HepG2 (cell line): ENCODE measurements at regions not wholly inside any gene's neighbourhood (a gene's known extent, or its start where the extent isn't known, plus 50 kb on each side); places are given as distances from the start of the nearest gene placed in this dataset.

Experiments used
- ATAC-seq: fragments of 200-7000 bp; cut with Tn5 transposase; 3 replicates; pipeline ENCODE4 v1.9.1; 2020; ENCODE audit warnings: mild to moderate bottlenecking, moderate library complexity
- BruUV-seq: library from RNA; stranded (reverse); fragments of 400-500 nt; replicated peaks from 2 replicates; lab custom pipeline; 2021; lab: Mats Ljungman, UMichigan
- CTCF ChIA-PET: fragments of 300-600 bp; formaldehyde crosslinking; extraction: SDS; loops from one replicate; lab custom pipeline; 2021; ENCODE audit warnings: low total read pairs, inconsistent platforms, low intra/inter-chr PET ratio; lab: Yijun Ruan, JAX
- POLR2A ChIA-PET: fragments of 350-600 bp; sonication (Branson Sonifier 250); formaldehyde crosslinking; loops from one replicate; lab custom pipeline; 2020; ENCODE audit warnings: antibody characterized with exemption, inconsistent platforms; lab: Yijun Ruan, JAX
- DNase-seq: peaks from one replicate; pipeline ENCODE4 v3.0.0-alpha.2; 2015; ENCODE audit warnings: low spot score
- FAIRE-seq: peaks from 3 replicates; lab custom pipeline; 2011; peaks lifted over from hg19 to GRCh38; lab: Jason Lieb, UNC
- H2AFZ ChIP-seq: one replicate; pipeline ENCODE4 v1.6.1; 2011; ENCODE audit warnings: low read length, inconsistent platforms
- H3K27ac ChIP-seq: fragments of 300-600 bp; 3 replicates; pipeline ENCODE4 v1.8.0; 2011; ENCODE audit warnings: mixed run types, mild to moderate bottlenecking, mixed read lengths, low read length, inconsistent platforms; ENCODE audit not compliant: insufficient read depth; ENCODE audit errors: extremely low read length
- H3K27me3 ChIP-seq, 2 experiments: fragments of 200-600 bp in 1 of 2; 2 replicates in 1 of 2; 3 replicates in 1 of 2; pipeline versions ENCODE4 v1.6.0 to v1.8.0; 2011; ENCODE audit warnings: low read length in 2 of 2, mild to moderate bottlenecking in 2 of 2, moderate library complexity in 2 of 2, inconsistent platforms in 1 of 2; ENCODE audit not compliant: insufficient read depth in 2 of 2, control insufficient read depth in 1 of 2
- H3K36me3 ChIP-seq, 2 experiments: fragments of 200-600 bp in 1 of 2; replicated peaks in 1 of 2; 2 replicates in 1 of 2; 3 replicates in 1 of 2; pipeline versions ENCODE4 v1.5.1 to v1.8.0; 2011; ENCODE audit warnings: low read length in 2 of 2, inconsistent platforms in 1 of 2; ENCODE audit not compliant: insufficient read depth in 2 of 2, control insufficient read depth in 1 of 2
- H3K4me1 ChIP-seq: 2 replicates; pipeline ENCODE4 v1.5.1; 2012; ENCODE audit warnings: low read length, inconsistent platforms; ENCODE audit not compliant: insufficient read depth
- H3K4me2 ChIP-seq: 2 replicates; pipeline ENCODE4 v1.6.0; 2011; ENCODE audit warnings: low read depth, low read length, inconsistent platforms
- H3K4me3 ChIP-seq, 3 experiments: fragments of 200-600 bp in 1 of 3; sonication (generic), shearing (Covaris generic) in 1 of 3; replicated peaks in 1 of 3; 2 replicates each; pipeline ENCODE4 v1.5.1; 2011 to 2016; ENCODE audit warnings: low read length in 3 of 3, inconsistent platforms in 2 of 3, low read depth in 2 of 3, mild to moderate bottlenecking in 2 of 3, control low read depth in 1 of 3, mixed read lengths in 1 of 3; ENCODE audit not compliant: insufficient read depth in 1 of 3
- H3K79me2 ChIP-seq: one replicate; pipeline ENCODE4 v1.6.1; 2011; ENCODE audit warnings: low read length, inconsistent platforms; ENCODE audit not compliant: insufficient read depth
- H3K9ac ChIP-seq: 2 replicates; pipeline ENCODE4 v1.6.0; 2011; ENCODE audit warnings: mild to moderate bottlenecking, low read depth, low read length, inconsistent platforms; ENCODE audit not compliant: insufficient read depth
- H3K9me3 ChIP-seq: 2 replicates; pipeline ENCODE4 v1.5.1; 2012; ENCODE audit warnings: mild to moderate bottlenecking, low read length
- H4K20me1 ChIP-seq: 2 replicates; pipeline ENCODE4 v1.6.0; 2011; ENCODE audit warnings: inconsistent platforms, mild to moderate bottlenecking, low read length, moderate library complexity; ENCODE audit not compliant: insufficient read depth
- SCMH1 ChIP-seq: sonication (generic); formaldehyde crosslinking; IDR thresholded peaks from 2 replicates; pipeline ENCODE4 v1.9.0; 2021; ENCODE audit warnings: missing genetic modification reagents, mild to moderate bottlenecking, borderline replicate concordance
- ZNF142 ChIP-seq: sonication (generic); formaldehyde crosslinking; IDR thresholded peaks from 2 replicates; pipeline ENCODE4 v1.4.0; 2020; ENCODE audit warnings: missing genetic modification reagents
- ZNF280D ChIP-seq: sonication (generic); formaldehyde crosslinking; IDR thresholded peaks from 2 replicates; pipeline ENCODE4 v1.5.1; 2020; ENCODE audit warnings: mild to moderate bottlenecking, missing genetic modification reagents
- ZNF784 ChIP-seq: sonication (generic); formaldehyde crosslinking; IDR thresholded peaks from 2 replicates; pipeline ENCODE4 v1.5.1; 2020; ENCODE audit warnings: missing genetic modification reagents, mild to moderate bottlenecking, borderline replicate concordance
- ZSCAN20 ChIP-seq: sonication (generic); formaldehyde crosslinking; IDR thresholded peaks from 2 replicates; pipeline ENCODE4 v1.4.0; 2020; ENCODE audit warnings: missing genetic modification reagents, mild to moderate bottlenecking, borderline replicate concordance
- WGBS: methylation state at CpG from one replicate; pipeline ENCODE4 v1.1.6; 2017; ENCODE audit warnings: low lambda C conversion rate; 5-methylcytosine and 5-hydroxymethylcytosine counted together
- in situ Hi-C: cut with HindIII; loops from 2 replicates; pipeline ENCODE4 v1.10.0; 2017; ENCODE audit warnings: low pct_unique_long_range_greater_than_20kb; ENCODE audit not compliant: extremely low pct_ligation_motif_present
- intact Hi-C: fragments of 100-400 bp; cut with micrococcal nuclease; formaldehyde crosslinking; loops from one replicate; pipeline ENCODE4 v1.10.0; 2022; ENCODE audit not compliant: unreplicated experiment

GRCh38 chr3:184761976-184762375, 50.0 kb upstream of the VPS8 start:
- Histone ChIP-seq H3K4me3 (no peak overlapping the region), H3K27ac (no peak overlapping the region), H3K4me2 (no peak overlapping the region), H3K27me3 (peaks cover 3 to 24% of the 10 kb centered on the region in 2 experiments; a peak in 4 of 5 replicates), H2AFZ (no peak overlapping the region), H3K9ac (no peak overlapping the region), H3K4me1 (peaks cover 12% of the 10 kb centered on the region), H4K20me1 (0 out of 2 replicates have a peak, but pooled peaks cover 2% of the 10 kb centered on the region), H3K9me3 (no peaks in the 10 kb centered on the region), H3K36me3 (no peaks in the 10 kb centered on the region), H3K79me2 (no peaks in the 10 kb centered on the region)
- TF ChIP-seq SCMH1 (CRISPR knock-in tag) (no peak), ZNF784 (CRISPR knock-in tag) (no peak), ZNF142 (CRISPR knock-in tag) (no peak), ZSCAN20 (CRISPR knock-in tag) (no peak), ZNF280D (no peak)
- ChIA-PET CTCF (no interaction called here), POLR2A (no interaction called here)
- WGBS = 43% methylated on average over 3 of the region's 4 CpGs
- intact Hi-C loops = loop anchor here (10.0 kb wide), 1 partner anchor 283 kb away; no protein-coding TSS in a partner anchor
- no peak for FAIRE-seq
- no TSS peak for BruUV-seq
- no peak for DNase-seq
- in situ Hi-C loops = no loop called here
- no peak for ATAC-seq
